Mesodermal cell (in vitro differentiated cells): ENCODE measurements at regions not wholly inside any gene's neighbourhood (a gene's known extent, or its start where the extent isn't known, plus 50 kb on each side); places are given as distances from the start of the nearest gene placed in this dataset.

Source experiments
- H3K27ac ChIP-seq: 2 replicates; pipeline ENCODE4 v1.7.0; 2013; ENCODE audit warnings: mild to moderate bottlenecking, low read depth, low read length, moderate library complexity; ENCODE audit not compliant: severe bottlenecking
- H3K36me3 ChIP-seq: 2 replicates; pipeline ENCODE4 v1.7.1; 2013; ENCODE audit warnings: mild to moderate bottlenecking, low read length, moderate library complexity; ENCODE audit not compliant: control insufficient read depth, insufficient read depth
- H3K4me1 ChIP-seq: one replicate; pipeline ENCODE4 v1.7.1; 2013; ENCODE audit warnings: mild to moderate bottlenecking, low read length; ENCODE audit not compliant: insufficient read depth, control insufficient read depth, poor library complexity, severe bottlenecking
- H3K4me3 ChIP-seq: 2 replicates; pipeline ENCODE4 v1.7.0; 2013; ENCODE audit warnings: low read length, control low read depth, mild to moderate bottlenecking; ENCODE audit not compliant: insufficient read depth, poor library complexity, severe bottlenecking; ENCODE audit errors: extremely low read depth
- H3K9me3 ChIP-seq: 2 replicates; pipeline ENCODE4 v1.7.1; 2013; ENCODE audit warnings: mild to moderate bottlenecking, low read length, moderate library complexity; ENCODE audit not compliant: control insufficient read depth
- WGBS, 2 experiments: methylation state at CpG; one replicate each; pipeline ENCODE4 v1.1.5; 2013; ENCODE audit warnings: missing lambda C conversion rate in 2 of 2; ENCODE audit not compliant: insufficient coverage in 2 of 2; 5-methylcytosine and 5-hydroxymethylcytosine counted together

- Histone ChIP-seq H3K27ac (no peak overlapping the region), H3K9me3 (no peaks in the 10 kb centered on the region), H3K36me3 (no peaks in the 10 kb centered on the region), H3K4me1 (no peaks in the 10 kb centered on the region), H3K4me3 (no peak overlapping the region)
- WGBS, 2 experiments: 89 to 91% methylated on average over 19 to 21 of the region's 21 CpGs
Observed at GRCh38 chr22:49330421-49331222, 497.1 kb downstream of the BRD1 start.

- no peaks in the 10 kb centered on the region for H3K9me3 ChIP-seq
- 74 to 93% methylated on average over 3 to 5 of the region's 5 CpGs for WGBS, 2 experiments
- no peak overlapping the region for H3K4me3 ChIP-seq
Observed at GRCh38 chr22:49329636-49330035, 498.0 kb downstream of the BRD1 start.

DNA sequence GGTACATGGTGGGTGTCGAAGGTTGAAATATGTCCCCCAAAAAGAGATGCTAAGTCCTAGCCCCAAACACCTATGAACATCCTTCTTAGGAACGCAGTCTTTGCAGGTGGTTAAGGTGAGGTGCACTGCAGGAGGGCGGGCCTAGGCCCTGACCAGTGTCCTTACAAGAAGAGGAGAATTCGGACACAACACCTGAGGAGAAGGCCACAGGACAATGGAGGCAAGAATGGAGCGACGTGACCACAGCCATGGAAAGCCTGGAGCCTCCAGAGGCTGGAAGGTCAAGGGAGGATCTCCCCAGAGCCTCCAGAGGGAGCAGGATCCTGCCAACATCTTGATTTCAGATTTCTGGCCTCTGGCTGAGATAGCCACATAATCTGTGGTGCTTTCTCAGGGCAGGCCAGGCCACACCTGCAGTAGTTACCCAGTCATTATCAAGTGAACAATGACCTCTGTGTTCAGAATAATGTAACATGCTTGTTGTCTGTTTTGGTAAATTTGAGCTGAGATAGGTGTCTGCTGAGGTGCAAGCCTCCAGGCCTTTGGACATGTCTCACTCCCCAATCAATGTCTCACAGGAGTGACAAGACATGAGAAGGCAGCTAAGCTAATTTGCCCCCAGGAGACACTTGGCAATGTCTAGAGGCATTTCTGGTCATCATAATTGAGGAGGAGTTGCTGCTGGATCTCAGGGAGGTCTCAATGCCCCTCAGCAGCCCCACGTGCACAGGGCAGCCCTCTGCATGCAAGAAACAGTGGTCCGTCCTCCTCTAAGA, 498.9 kb downstream of the BRD1 start:
- no peaks in the 10 kb centered on the region for H3K36me3 ChIP-seq
- no peak overlapping the region for H3K27ac ChIP-seq
- no peaks in the 10 kb centered on the region for H3K4me1 ChIP-seq
- WGBS, 2 experiments: 81 to 89% methylated on average over 5 to 6 of the region's 8 CpGs
- H3K4me3 ChIP-seq: no peak overlapping the region
- H3K9me3 ChIP-seq: no peaks in the 10 kb centered on the region

More at GRCh38 chr22:49329636-49330035, 498.0 kb downstream of the BRD1 start:
- no peak overlapping the region for H3K27ac ChIP-seq
- no peaks in the 10 kb centered on the region for H3K4me1 ChIP-seq
- no peaks in the 10 kb centered on the region for H3K36me3 ChIP-seq

GRCh38 chr22:49328118-49328475, 499.6 kb downstream of the BRD1 start:
- no peak overlapping the region for H3K4me3 ChIP-seq
- H3K4me1 ChIP-seq: no peaks in the 10 kb centered on the region
- WGBS, 2 experiments: 90 to 93% methylated on average over 5 of the region's 6 CpGs
- no peaks in the 10 kb centered on the region for H3K36me3 ChIP-seq
- no peak overlapping the region for H3K27ac ChIP-seq
- no peaks in the 10 kb centered on the region for H3K9me3 ChIP-seq

DNA sequence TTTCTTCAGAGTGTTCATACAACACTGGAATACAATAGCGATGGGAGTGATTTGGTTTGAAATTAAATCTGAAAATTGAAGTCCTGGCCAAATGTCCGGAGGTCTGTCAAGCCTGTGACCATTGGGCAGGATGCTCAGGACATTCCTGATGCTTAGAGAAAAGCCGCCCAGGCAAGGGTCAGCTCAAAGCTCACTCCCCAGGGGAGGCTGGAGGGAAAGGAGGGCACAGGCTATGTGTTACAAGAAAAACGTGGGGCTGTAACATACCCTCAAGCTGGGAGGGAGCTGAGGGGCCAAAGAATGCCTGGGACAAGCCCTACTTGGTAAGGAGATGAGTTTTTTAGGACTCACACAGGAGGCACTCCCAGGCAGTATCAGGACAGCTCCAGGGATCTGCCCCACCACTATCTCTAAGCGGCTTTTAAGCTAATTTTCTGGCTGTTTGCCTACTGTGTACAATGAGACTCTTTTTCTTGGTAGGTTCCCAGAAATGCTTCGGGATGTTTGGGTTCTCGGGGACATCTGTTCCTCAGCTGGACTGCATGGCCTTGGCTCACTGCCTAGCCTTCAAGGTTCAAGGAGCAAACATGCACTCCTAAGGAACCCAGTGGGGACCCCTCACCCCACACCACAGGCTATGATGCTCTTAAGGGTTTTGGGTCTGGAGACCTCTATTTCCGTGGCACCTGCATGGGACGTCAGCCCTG, 500.1 kb downstream of the BRD1 start:
- H3K36me3 ChIP-seq: no peaks in the 10 kb centered on the region
- no peak overlapping the region for H3K27ac ChIP-seq
- H3K9me3 ChIP-seq: no peaks in the 10 kb centered on the region
- H3K4me3 ChIP-seq: no peak overlapping the region
- 83 to 91% methylated on average over 7 to 8 of the region's 9 CpGs for WGBS, 2 experiments
- H3K4me1 ChIP-seq: no peaks in the 10 kb centered on the region

GRCh38 chr22:49326558-49326957, 501.1 kb downstream of the BRD1 start:
- H3K36me3 ChIP-seq: no peaks in the 10 kb centered on the region
- no peak overlapping the region for H3K4me3 ChIP-seq
- 96% methylated on average over 4 of the region's 5 CpGs; no CpG with 5 or more reads in 1 of the 2 experiments for WGBS, 2 experiments
- no peaks in the 10 kb centered on the region for H3K4me1 ChIP-seq
- H3K9me3 ChIP-seq: no peaks in the 10 kb centered on the region
- no peak overlapping the region for H3K27ac ChIP-seq

DNA sequence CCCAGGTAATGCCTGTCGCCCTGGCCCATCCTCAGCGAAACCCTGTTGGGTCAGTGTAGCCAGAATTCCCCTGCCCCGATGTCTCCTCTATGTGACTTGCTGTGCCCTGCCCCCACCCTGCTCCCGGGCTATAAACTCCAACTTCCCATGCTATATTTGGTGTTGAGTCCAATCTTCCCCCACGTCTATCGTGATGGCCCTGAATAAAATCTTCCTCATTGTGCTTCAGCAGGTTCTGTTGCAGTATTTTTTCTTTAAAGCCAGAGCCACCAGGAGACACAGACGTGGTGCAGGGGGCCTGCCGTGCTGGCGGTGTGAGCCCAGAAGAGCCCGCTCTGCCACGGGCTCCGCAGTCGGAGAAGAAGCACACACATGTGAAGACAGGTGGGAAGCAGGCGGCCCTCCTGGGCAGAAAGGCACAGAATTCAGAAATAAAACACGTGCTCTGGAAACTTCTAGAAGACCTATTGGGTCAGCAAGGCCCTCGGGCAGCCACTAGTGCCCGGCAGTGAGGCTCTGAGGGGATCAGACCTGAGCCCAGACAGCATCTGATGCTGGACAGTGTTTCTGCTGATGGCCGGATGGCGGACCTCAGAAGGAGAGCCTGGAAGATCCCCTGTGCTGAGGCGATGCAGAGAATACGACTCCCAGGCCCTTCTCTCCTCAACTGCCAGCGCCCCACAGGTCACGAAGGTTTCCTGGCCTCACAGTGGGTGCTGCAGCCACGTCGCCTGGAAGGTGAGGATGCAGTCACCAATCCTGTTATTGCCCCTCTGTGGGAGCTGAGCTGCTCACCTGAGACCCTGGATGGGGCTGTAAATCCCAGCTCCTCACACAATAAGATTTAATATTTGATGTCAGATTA, 501.9 kb downstream of the BRD1 start:
- H3K4me3 ChIP-seq: no peak overlapping the region
- H3K4me1 ChIP-seq: no peaks in the 10 kb centered on the region
- WGBS, 2 experiments: 87 to 91% methylated on average over 22 to 23 of the region's 25 CpGs
- no peak overlapping the region for H3K27ac ChIP-seq
- no peaks in the 10 kb centered on the region for H3K9me3 ChIP-seq
- H3K36me3 ChIP-seq: no peaks in the 10 kb centered on the region

DNA sequence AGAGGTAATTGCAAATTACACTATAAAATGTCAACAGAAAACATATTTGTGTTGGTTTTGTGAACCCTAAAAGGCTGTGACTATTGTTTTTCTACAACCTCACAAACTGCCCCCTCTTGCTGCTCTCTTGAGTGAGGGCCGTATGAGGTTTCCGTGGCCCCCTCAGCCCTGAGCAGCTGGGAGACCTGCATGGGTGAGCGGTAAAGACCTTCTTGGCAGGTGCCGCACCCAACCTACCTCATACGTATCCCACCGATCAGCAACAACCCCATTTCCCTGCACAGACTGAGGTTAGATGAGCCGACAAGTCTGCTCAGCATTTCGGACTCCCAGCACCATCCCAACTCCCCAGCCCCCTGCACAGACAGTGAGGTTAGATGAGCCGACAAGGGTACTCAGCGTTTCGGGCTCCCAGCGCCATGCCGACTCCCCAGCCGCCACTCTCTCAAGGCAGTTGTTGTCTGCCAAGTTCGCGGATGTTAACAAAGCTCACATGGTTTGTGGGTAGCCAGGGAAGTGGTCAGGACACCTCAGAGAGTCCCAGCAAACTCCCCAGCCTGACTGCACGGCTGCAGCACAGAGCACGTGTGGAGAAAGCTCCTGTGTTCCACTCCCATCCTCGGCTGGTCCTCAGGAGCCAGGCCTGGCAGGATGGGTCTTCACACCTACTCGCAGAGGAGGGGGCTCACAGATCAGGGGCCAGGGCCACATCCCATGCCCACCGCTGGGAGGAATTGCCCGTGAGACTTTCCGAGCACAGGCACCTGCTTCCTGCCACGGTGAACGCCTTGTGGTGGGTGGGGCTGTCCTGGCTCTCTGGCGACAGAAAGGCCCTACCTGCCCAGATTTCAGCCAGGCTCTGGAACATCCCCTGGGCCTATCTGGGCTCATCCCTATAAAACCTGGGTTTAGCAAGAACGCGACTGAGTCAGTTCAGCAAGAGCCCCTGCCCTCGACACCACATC, 502.9 kb downstream of the BRD1 start:
- no peaks in the 10 kb centered on the region for H3K9me3 ChIP-seq

DNA sequence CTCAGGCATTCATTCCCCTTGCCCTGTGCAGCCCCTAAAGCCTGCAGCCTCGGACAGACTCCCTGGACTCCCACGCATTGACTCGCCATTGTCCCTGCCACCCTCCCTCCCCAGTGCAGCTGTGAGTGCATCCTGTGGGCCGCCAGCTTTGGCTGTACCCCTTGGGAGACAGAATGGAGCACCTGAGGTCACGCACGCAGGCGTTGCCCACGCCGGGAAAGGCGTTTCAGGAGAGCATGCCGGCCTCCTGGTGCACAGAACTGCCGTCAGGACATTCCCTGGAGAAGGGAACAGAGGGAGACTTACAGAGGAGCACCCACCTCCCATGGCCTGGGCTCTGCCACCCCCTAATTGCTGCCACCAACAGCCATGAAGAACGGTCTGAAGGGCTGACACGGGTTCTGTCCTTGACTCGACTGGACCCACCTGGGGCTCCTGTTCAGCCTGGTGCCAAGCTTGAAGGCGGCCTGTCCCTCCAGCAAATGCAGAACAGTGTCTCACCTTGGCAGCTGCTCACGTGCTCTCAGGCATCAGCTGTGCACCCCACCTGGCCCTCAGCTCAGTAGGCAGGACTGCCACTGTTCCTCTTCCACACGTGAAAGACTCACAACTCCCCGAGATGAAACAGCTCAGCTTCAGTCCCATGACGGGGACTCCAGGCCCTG, 503.8 kb downstream of the BRD1 start:
- Histone ChIP-seq H3K4me3 (no peak overlapping the region), H3K4me1 (no peaks in the 10 kb centered on the region), H3K9me3 (no peaks in the 10 kb centered on the region), H3K36me3 (no peaks in the 10 kb centered on the region), H3K27ac (no peak overlapping the region)
- WGBS, 2 experiments: 85 to 90% methylated on average over 16 to 18 of the region's 20 CpGs

More for the DNA sequence above, 502.9 kb downstream of the BRD1 start:
- H3K4me3 ChIP-seq: no peak overlapping the region
- H3K27ac ChIP-seq: no peak overlapping the region
- H3K36me3 ChIP-seq: no peaks in the 10 kb centered on the region
- no peaks in the 10 kb centered on the region for H3K4me1 ChIP-seq
- WGBS, 2 experiments: 92% methylated on average over 25 to 29 of the region's 29 CpGs
